GM19328 (cell line): ENCODE measurements at regions not wholly inside any gene's neighbourhood (a gene's known extent, or its start where the extent isn't known, plus 50 kb on each side); places are given as distances from the start of the nearest gene placed in this dataset.
"Not testable (repeated sequence)": the region's sequence is repeated elsewhere in the genome, so short reads cannot be mapped to it uniquely, and the experiment has no call there.

ENCODE experiments used
- ATAC-seq: cut with Tn5 transposase; IDR thresholded peaks from one replicate; pipeline ENCODE4 v1.9.1; 2021; ENCODE audit warnings: mild to moderate bottlenecking, moderate library complexity; ENCODE audit not compliant: unreplicated experiment

DNA sequence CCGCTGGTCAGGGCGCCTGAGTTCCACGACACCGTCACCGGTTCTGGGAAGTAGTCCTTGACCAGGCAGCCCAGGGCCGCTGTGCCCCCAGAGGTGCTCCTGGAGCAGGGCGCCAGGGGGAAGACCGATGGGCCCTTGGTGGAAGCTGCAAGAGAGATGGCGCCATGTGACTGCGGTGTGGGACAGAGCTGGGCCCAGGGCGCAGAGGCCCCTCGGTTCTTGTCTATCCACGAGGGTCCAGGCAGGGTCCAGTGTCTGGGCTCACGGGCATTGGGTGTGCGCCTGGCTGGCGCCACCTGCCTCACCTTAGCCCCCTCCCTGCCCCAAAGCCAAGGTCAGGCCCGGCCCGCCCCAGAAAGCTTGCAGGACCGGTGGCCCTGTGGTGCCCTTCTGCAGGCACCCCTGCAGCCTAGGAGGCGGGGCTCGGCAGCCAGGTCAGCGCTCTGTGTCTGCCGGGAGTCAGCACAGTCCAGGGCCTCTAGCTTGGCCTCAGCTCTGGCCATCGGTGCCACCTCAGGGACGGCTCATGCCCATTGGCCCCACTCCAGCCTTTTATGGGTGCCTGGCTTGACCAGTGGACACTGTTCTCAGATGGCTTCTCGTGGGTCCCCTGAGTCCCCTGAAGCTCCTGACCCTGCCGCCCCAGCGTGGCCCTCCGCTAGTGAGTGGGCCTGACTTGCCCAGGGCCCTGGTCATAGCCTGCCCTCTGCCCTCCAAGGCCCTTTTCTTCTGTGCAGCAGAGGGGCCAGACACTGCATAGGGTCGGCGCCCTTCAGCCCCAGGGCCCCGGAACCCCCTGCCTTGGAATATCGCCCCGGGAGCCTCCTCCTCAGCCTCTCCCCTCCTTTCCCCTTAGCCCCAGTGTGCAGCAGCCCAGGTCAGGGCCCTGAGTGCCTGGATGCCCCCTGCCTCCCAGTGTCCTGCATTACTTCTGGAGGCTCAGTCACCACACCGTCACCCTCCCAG is 245.2 kb downstream of the TMEM121 start:
- not testable (repeated sequence) for ATAC-seq

GRCh38 chr14:105772710-105773250 is 246.4 kb downstream of the TMEM121 start:
- not testable (repeated sequence) for ATAC-seq

GRCh38 chr14:105773584-105773983 is 247.2 kb downstream of the TMEM121 start:
- no peak for ATAC-seq

GRCh38 chr14:105774001-105774400 is 247.6 kb downstream of the TMEM121 start:
- no peak for ATAC-seq

DNA sequence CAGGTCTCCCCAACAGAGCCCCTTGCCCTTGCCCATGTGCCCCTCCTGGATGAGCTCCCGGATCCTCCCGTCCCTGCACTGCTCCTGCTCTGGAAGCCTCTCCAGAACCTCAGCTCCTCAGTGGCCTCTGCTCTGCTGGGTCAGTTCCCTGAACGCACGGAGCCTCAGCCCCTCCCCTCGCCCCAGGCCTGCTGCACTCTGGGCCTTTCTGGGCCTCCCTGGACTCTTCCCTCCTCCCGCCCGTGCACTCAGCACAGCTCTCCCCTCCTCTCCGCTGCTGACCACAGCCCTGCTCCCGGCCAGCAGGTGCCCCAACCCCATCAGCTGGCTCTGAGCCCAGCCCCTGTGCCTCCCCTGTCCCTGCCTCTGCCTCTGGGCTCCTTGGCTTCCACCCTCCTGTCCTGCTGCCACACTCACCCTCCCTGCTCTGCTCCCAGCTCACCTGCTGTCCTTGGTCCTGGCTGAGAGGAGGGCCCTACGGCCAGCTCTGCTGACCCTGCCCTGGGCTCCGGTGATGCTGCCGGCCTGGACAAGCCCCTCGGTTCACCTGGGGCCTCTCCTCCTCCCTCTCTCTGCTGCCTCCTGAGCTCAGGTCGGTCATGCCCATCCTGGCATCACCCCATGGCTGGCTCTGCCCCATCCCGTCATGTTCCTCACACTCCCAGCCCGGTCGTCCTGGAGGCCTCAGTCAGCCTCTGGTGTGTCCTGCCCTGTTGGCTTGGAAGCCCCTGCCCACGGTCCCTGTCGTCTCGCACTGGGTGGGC is 248.4 kb downstream of the TMEM121 start:
- ATAC-seq, result not testable (repeated sequence)

DNA sequence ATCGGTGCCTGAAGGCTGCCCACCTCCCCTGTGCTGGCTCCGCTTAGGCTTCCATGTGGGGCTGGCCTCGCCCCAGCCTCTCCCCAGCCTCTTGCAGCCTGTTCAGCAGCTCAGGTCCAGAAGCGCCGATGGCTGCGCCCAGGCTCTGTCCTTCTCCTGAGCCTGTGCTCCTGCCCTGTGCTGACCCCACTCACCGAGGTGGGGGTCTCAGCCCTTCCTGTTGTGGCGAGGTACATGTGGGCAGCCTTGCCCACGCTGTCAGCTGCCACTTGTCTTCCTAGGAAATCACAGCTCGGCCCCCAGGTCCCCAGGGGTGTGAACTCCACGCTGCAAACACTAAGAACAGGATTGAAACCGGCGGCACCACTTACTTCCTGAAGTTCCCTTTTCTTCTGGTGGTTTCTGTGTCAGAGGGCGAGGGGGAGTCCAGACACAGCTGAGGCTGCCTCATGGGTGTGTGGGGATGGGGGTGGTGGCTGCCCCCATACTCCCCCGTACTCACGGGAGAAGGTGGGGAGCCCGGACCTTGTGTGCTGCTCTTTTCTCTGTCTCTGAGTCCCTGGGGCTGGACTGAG is 249.1 kb downstream of the TMEM121 start:
- ATAC-seq, result not testable (repeated sequence)

DNA sequence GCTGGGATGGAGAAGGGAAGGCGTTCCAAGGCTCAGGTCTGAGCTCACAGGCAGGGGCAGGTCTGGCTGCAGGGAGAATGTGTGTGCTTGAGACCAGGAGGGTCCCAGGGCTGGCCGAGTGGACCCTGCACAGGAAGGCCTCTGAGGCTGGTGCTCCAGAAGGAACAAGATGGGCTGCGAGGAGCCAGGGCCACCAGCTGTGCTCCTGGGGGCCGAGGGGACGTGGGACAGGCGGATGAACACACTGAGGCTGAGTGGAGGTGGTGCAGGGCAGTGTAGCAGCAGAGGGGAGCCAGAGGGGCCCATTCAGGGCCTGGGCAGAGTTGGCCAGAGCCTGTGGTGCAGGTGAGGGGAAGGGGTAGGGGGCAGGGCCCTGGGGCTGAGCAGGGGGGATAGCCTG is 249.7 kb downstream of the TMEM121 start:
- not testable (repeated sequence) for ATAC-seq

DNA sequence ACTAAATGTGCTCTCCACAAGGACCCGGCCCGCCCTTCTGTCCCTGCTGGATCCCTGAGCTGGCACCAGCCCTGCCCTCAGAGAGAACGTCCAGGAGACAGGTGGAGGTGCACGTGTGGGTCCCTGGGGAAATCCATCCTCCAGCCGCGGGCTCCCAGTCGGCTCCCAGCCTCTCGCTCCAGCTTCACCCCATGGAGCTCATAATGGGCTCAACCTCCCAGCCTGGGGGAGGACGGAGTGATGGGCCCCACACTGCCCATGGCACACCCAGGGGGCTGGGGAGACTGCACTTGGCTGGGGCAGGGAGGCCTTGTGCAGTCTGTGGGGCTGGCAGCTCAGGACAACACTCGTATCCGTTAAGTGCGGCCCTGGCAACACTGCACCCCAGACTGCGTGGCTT is 250.5 kb downstream of the TMEM121 start:
- ATAC-seq, result no peak

DNA sequence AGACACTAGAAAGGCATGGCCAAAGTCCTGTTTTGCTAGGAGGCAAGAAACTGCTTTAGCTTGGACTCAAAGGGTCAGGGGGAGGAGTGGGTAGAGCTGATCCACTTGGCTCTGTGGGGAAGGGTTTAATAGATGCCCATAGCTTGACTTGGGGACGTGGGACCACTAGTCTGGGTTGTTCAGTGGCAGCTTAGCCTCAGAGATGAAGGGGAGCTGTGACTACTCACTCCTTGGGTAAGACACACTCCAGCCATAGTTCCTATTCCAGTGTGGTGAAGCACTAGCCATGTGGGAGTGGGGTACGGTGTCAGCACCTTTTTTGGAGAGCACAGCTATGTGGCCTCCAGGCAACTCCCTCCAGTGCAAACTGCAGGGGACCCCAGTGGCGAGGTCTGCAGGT is 257.3 kb downstream of the TMEM121 start:
- ATAC-seq, result no peak

- no peak for ATAC-seq
These were observed 267.5 kb downstream of the TMEM121 start for GRCh38 chr14:105793836-105794235.

- no peak for ATAC-seq
These were observed 271.2 kb downstream of the TMEM121 start for GRCh38 chr14:105797546-105797945.

GRCh38 chr14:105805701-105806100 is 279.3 kb downstream of the TMEM121 start:
- no peak for ATAC-seq

DNA sequence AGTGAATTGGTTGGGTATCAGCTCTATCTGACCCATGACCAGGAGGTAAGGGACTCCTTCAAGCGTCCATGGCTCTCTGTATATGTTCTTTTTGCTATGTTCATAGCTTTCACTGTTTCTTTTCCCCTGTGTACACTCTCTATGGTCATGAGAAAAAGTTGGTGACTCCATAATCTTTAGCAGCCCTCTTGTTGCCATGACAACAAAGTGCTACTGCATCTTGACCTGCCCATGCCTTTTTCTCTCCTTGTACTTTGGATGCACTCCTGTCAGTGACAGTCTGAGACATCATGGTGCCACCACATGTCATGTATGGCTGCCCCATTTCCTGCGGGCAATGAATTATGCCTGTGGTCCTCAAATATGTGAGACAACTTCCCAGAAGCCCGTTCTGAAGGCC is 280.2 kb downstream of the TMEM121 start:
- no peak for ATAC-seq

- ATAC-seq, result no peak
These were observed 291.8 kb downstream of the TMEM121 start for GRCh38 chr14:105817971-105818711.

DNA sequence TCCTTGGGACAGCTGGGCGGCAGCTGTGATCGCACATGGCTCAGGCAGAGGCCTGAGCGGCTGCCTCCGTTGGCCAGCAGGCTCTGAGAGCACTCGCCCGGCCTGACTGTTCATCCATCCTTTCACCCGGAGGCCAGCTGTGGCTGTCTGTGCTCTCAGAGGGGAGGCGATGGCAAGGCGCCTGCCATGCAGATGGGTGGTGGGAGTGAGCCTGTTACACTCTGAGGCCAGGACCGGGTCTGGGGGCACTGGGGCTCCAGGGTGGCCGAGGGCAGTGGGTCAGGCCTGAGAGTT is 292.3 kb downstream of the TMEM121 start:
- no peak for ATAC-seq

GRCh38 chr14:105830171-105830570 is 303.8 kb downstream of the TMEM121 start:
- no peak for ATAC-seq

GRCh38 chr14:105836160-105836559 is 309.8 kb downstream of the TMEM121 start:
- ATAC-seq, result no peak

DNA sequence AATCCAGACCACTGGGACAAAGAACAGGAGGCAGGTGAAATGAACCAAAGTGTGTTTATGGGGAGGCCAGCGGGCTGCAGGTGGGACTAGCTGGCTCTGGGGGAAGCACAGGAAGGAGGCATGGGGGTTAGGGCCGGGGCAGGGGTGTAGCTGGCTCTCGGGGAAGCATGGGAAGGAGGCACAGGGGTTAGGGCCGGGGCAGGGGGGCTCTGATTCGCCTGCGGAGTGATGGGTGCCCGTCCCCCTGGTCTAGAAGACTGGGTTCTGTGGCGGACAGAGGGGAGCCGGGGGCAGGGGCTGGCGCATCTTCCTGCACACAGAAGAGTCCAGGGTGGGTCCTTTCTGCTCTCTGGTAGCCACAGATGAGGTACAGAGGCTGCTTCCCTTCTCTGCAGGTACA is 310.3 kb downstream of the TMEM121 start:
- ATAC-seq, result no peak

DNA sequence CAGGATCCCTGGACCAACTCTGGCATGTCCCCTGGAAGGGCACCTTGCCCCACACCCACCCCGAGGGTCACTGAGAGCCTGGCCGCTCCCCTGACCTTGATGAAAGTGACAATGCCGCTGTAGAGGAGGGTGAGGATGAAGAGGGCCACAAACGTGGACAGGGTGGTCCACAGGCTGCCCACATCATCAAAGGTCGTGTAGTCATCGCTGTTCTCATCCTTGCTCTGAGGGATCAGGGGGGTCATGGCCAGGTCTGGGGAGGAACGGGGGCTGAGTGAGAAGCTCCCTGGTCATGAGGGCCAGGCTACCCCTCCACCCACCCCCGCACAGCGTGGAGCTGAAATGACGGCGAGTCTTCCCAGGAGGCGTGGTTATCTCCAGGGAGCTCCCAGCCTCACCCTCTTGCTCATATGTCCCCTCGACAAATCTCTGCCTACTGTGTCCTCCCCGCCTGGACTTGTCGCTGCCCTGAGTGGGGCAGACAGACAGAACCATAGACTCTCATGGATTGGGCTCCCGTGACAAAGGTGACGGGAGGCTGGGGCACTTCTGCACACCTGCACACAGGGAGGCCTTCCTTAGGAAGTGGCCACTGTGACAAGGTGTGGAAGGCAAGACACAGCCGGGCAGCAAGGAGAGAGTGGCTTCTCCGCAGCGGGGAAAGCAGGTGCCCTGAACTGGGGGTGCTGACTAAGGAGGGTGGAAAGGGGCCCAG is 311.1 kb downstream of the TMEM121 start:
- ATAC-seq, result no peak

- no peak for ATAC-seq
These were observed 311.7 kb downstream of the TMEM121 start for GRCh38 chr14:105838107-105838506.
